ENCODE measurements at regions not wholly inside any gene's neighbourhood (a gene's known extent, or its start where the extent isn't known, plus 50 kb on each side); places are given as distances from the start of the nearest gene placed in this dataset.

DNA sequence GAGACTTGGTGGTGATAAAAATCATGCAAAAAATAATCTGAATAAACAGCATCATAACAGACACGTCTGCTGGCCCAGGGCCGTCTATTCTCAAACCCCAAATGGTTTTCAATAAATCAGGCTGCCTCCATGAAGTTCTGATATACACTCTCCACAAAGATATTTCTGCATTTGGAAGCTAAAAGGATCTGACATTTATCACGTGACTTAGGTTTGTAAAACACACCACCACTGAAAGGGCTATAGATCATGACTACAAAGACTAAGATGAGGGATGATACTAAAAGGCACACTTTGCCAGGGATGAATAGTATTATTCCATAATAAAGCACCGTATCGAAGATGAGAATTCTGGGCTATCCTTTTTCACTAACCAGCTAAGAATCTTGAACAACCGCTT is 67.6 kb upstream of the ADAMTS18 start:
- TF ChIP-seq, protein P1, sequence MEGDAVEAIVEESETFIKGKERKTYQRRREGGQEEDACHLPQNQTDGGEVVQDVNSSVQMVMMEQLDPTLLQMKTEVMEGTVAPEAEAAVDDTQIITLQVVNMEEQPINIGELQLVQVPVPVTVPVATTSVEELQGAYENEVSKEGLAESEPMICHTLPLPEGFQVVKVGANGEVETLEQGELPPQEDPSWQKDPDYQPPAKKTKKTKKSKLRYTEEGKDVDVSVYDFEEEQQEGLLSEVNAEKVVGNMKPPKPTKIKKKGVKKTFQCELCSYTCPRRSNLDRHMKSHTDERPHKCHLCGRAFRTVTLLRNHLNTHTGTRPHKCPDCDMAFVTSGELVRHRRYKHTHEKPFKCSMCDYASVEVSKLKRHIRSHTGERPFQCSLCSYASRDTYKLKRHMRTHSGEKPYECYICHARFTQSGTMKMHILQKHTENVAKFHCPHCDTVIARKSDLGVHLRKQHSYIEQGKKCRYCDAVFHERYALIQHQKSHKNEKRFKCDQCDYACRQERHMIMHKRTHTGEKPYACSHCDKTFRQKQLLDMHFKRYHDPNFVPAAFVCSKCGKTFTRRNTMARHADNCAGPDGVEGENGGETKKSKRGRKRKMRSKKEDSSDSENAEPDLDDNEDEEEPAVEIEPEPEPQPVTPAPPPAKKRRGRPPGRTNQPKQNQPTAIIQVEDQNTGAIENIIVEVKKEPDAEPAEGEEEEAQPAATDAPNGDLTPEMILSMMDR (IDR thresholded peaks at IDR 0.05) = no peak
- TF ChIP-seq POLR2A (IDR thresholded peaks at IDR 0.05) = no peak
